ENCODE measurements at regions not wholly inside any gene's neighbourhood (a gene's known extent, or its start where the extent isn't known, plus 50 kb on each side); places are given as distances from the start of the nearest gene placed in this dataset.

- TF ChIP-seq POLR2AphosphoS5 (IDR thresholded peaks at IDR 0.05; ENCODE audit: low read depth, low read length) (no peak), JUND (IDR thresholded peaks at IDR 0.05) (no peak), SRF (IDR thresholded peaks at IDR 0.05; ENCODE audit: low read depth) (no peak), CTCF (IDR thresholded peaks at IDR 0.05 in 2 of 3, conservative IDR thresholded peaks at IDR 0.05 in 1 of 3; ENCODE audit: borderline replicate concordance in 1 of 3, insufficient read depth in 1 of 3, low read depth in 2 of 3, low read length in 2 of 3) (no peak)
Observed at GRCh38 chr10:43866712-43867111, 218.0 kb upstream of the ZNF32 start (continued).

- Histone ChIP-seq H3K79me2 (ENCODE audit: insufficient read depth, low read length) (no peaks in the 10 kb centered on the region), H3K9ac (ENCODE audit: low read length) (no peak overlapping the region), H3K27ac (ENCODE audit: low read depth, low read length) (no peak overlapping the region), H3K4me1 (ENCODE audit: control insufficient read depth in 1 of 2, insufficient read depth in 2 of 2, low read length in 2 of 2) (no peaks in the 10 kb centered on the region), H3K9me3 (ENCODE audit: control insufficient read depth in 1 of 2, insufficient read depth in 1 of 2, low read depth in 1 of 2, low read length in 2 of 2) (no peaks in the 10 kb centered on the region), H3K4me3 (replicated peaks in 1 of 2; ENCODE audit: low read depth in 1 of 2, low read length in 2 of 2) (no peak overlapping the region), H2AFZ (ENCODE audit: low read depth, low read length, poor library complexity, severe bottlenecking) (no peak overlapping the region), H3K9me2 (ENCODE audit: insufficient read depth) (no peaks in the 10 kb centered on the region), H3K4me2 (ENCODE audit: low read length) (no peak overlapping the region), H3K27me3 (ENCODE audit: insufficient read depth, low read length) (peaks cover 20% of the 10 kb centered on the region), H3K36me3 (ENCODE audit: control insufficient read depth in 1 of 2, insufficient read depth in 2 of 2, low read length in 2 of 2) (no peaks in the 10 kb centered on the region), H4K20me1 (ENCODE audit: insufficient read depth) (no peaks in the 10 kb centered on the region)
- BruUV-seq (replicated peaks): no TSS peak
- no peak for ATAC-seq
- intact Hi-C loops (cut with micrococcal nuclease): no loop called here
- RAD21 ChIA-PET (ENCODE audit: low non-redundant PET in 1 of 2, low total read pairs in 2 of 2, uncharacterized antibody in 2 of 2, unreplicated experiment in 2 of 2): no interaction called here
- TF ChIP-seq RAD21 (IDR thresholded peaks at IDR 0.05; ENCODE audit: low read depth) (no peak), SP1 (IDR thresholded peaks at IDR 0.05; ENCODE audit: low read depth) (no peak), TCF7L2 (IDR thresholded peaks at IDR 0.05; ENCODE audit: borderline replicate concordance, extremely low read depth, insufficient read depth, insufficient read length) (no peak), SRF (IDR thresholded peaks at IDR 0.05; ENCODE audit: low read depth) (no peak), POLR2A (IDR thresholded peaks at IDR 0.05; ENCODE audit: borderline replicate concordance, extremely low read depth, insufficient read depth, insufficient read length) (no peak)
- DNase-seq (ENCODE audit: low read depth, low spot score): no peak
- CTCF ChIA-PET: no interaction called here
- POLR2A ChIA-PET: no interaction called here
Observed at GRCh38 chr10:43865265-43866135, 216.8 kb upstream of the ZNF32 start.

All from HCT116 (cell line).